Endothelial cell of umbilical vein (primary cell): ENCODE measurements at regions not wholly inside any gene's neighbourhood (a gene's known extent, or its start where the extent isn't known, plus 50 kb on each side); places are given as distances from the start of the nearest gene placed in this dataset.

ENCODE experiments used
- CTCF ChIP-seq, 2 donors: IDR thresholded peaks; 1 replicate in 1 of 2; 2 replicates in 1 of 2; pipeline ENCODE4 v1.5.1; 2011; ENCODE audit warnings: low read length in 2 of 2, mild to moderate bottlenecking in 2 of 2, moderate library complexity in 2 of 2, control low read depth in 1 of 2, inconsistent platforms in 1 of 2, low read depth in 1 of 2; ENCODE audit not compliant: insufficient read depth in 1 of 2; ENCODE audit errors: extremely low read depth in 1 of 2
- EZH2 ChIP-seq: IDR thresholded peaks from 2 replicates; pipeline ENCODE4 v1.6.1; 2012; ENCODE audit warnings: borderline replicate concordance, low read depth, mild to moderate bottlenecking, moderate library complexity, low read length, inconsistent platforms; ENCODE audit not compliant: severe bottlenecking
- FOS ChIP-seq: IDR thresholded peaks from 2 replicates; pipeline ENCODE4 v1.6.1; 2011; ENCODE audit warnings: mild to moderate bottlenecking, low read length, moderate library complexity, borderline replicate concordance; ENCODE audit not compliant: insufficient read depth
- JUN ChIP-seq: IDR thresholded peaks from 2 replicates; pipeline ENCODE4 v1.6.1; 2011; ENCODE audit warnings: borderline replicate concordance, low read depth; ENCODE audit not compliant: insufficient read length, insufficient read depth
- MAX ChIP-seq: IDR thresholded peaks from 2 replicates; pipeline ENCODE4 v1.6.1; 2011; ENCODE audit not compliant: insufficient read depth, insufficient read length
- MYC ChIP-seq: IDR thresholded peaks from one replicate; pipeline ENCODE4 v1.6.1; 2011; ENCODE audit warnings: mild to moderate bottlenecking, low read depth, low read length
- POLR2A ChIP-seq: IDR thresholded peaks from 2 replicates; pipeline ENCODE4 v1.6.1; 2012; ENCODE audit warnings: low read depth, mild to moderate bottlenecking, control low read depth, low read length

GRCh38 chr18:56333839-56334238 is 304.6 kb downstream of the TXNL1 start:
- no peak for TF ChIP-seq EZH2
- TF ChIP-seq FOS: no peak
- no peak for TF ChIP-seq CTCF (IDR thresholded peaks at IDR 0.05; ENCODE audit: extremely low read depth in 1 of 2, insufficient read depth in 1 of 2, low read depth in 1 of 2, low read length in 2 of 2)
- no peak for TF ChIP-seq POLR2A
- TF ChIP-seq MAX: no peak
- no peak for TF ChIP-seq JUN
- TF ChIP-seq MYC: no peak
